WTC11 (cell line): ENCODE measurements at regions not wholly inside any gene's neighbourhood (a gene's known extent, or its start where the extent isn't known, plus 50 kb on each side); places are given as distances from the start of the nearest gene placed in this dataset.

ENCODE experiments used
- CREM ChIP-seq: sonication (generic); formaldehyde crosslinking; IDR thresholded peaks from 2 replicates; pipeline ENCODE4 v1.8.1; 2022; ENCODE audit warnings: mild to moderate bottlenecking, missing genetic modification reagents, moderate library complexity
- ESRRA ChIP-seq: sonication (generic); formaldehyde crosslinking; IDR thresholded peaks from 2 replicates; pipeline ENCODE4 v1.8.1; 2022; ENCODE audit warnings: mild to moderate bottlenecking, missing genetic modification reagents, borderline replicate concordance
- FOXK1 ChIP-seq: sonication (generic); formaldehyde crosslinking; IDR thresholded peaks from 2 replicates; pipeline ENCODE4 v1.8.0; 2022; ENCODE audit warnings: mild to moderate bottlenecking, moderate library complexity, missing genetic modification reagents
- GABPB1 ChIP-seq: sonication (generic); formaldehyde crosslinking; IDR thresholded peaks from 2 replicates; pipeline ENCODE4 v1.8.1; 2023; ENCODE audit warnings: mild to moderate bottlenecking, missing genetic modification reagents
- KAT7 ChIP-seq: sonication (generic); formaldehyde crosslinking; IDR thresholded peaks from 2 replicates; pipeline ENCODE4 v1.8.1; 2023; ENCODE audit warnings: missing genetic modification reagents, mild to moderate bottlenecking, borderline replicate concordance
- NFE2L1 ChIP-seq: sonication (generic); formaldehyde crosslinking; IDR thresholded peaks from 2 replicates; pipeline ENCODE4 v1.8.1; 2023; ENCODE audit warnings: missing genetic modification reagents
- PRDM15 ChIP-seq: sonication (generic); formaldehyde crosslinking; IDR thresholded peaks from 2 replicates; pipeline ENCODE4 v1.8.0; 2022; ENCODE audit warnings: missing genetic modification reagents
- ZNF232 ChIP-seq: sonication (generic); formaldehyde crosslinking; IDR thresholded peaks from 2 replicates; pipeline ENCODE4 v1.8.0; 2022; ENCODE audit warnings: mild to moderate bottlenecking, missing genetic modification reagents
- TF ChIP-seq, protein P1 (sequence below): fragments of 200-600 bp; IDR thresholded peaks from 2 replicates; pipeline ENCODE4 v1.8.0; 2022; ENCODE audit warnings: antibody characterized with exemption
- TF ChIP-seq, protein P2 (sequence below): sonication (generic); formaldehyde crosslinking; IDR thresholded peaks from 2 replicates; pipeline ENCODE4 v1.8.0; 2022; ENCODE audit warnings: mild to moderate bottlenecking, missing genetic modification reagents

GRCh38 chr18:78753240-78753639 lies 226.4 kb upstream of the SALL3 start:
- TF ChIP-seq, protein P1, sequence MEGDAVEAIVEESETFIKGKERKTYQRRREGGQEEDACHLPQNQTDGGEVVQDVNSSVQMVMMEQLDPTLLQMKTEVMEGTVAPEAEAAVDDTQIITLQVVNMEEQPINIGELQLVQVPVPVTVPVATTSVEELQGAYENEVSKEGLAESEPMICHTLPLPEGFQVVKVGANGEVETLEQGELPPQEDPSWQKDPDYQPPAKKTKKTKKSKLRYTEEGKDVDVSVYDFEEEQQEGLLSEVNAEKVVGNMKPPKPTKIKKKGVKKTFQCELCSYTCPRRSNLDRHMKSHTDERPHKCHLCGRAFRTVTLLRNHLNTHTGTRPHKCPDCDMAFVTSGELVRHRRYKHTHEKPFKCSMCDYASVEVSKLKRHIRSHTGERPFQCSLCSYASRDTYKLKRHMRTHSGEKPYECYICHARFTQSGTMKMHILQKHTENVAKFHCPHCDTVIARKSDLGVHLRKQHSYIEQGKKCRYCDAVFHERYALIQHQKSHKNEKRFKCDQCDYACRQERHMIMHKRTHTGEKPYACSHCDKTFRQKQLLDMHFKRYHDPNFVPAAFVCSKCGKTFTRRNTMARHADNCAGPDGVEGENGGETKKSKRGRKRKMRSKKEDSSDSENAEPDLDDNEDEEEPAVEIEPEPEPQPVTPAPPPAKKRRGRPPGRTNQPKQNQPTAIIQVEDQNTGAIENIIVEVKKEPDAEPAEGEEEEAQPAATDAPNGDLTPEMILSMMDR, result no peak
- no peak for TF ChIP-seq GABPB1 (CRISPR knock-in tag)
- TF ChIP-seq ZNF232 (CRISPR knock-in tag), result no peak
- TF ChIP-seq CREM (CRISPR knock-in tag), result no peak
- TF ChIP-seq ESRRA, result no peak
- TF ChIP-seq, protein P2, sequence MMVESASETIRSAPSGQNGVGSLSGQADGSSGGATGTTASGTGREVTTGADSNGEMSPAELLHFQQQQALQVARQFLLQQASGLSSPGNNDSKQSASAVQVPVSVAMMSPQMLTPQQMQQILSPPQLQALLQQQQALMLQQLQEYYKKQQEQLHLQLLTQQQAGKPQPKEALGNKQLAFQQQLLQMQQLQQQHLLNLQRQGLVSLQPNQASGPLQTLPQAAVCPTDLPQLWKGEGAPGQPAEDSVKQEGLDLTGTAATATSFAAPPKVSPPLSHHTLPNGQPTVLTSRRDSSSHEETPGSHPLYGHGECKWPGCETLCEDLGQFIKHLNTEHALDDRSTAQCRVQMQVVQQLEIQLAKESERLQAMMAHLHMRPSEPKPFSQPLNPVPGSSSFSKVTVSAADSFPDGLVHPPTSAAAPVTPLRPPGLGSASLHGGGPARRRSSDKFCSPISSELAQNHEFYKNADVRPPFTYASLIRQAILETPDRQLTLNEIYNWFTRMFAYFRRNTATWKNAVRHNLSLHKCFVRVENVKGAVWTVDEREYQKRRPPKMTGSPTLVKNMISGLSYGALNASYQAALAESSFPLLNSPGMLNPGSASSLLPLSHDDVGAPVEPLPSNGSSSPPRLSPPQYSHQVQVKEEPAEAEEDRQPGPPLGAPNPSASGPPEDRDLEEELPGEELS (CRISPR knock-in tag), result no peak
- TF ChIP-seq KAT7 (CRISPR knock-in tag), result no peak
- no peak for TF ChIP-seq PRDM15 (CRISPR knock-in tag)
- no peak for TF ChIP-seq FOXK1 (CRISPR knock-in tag)
- TF ChIP-seq NFE2L1, result no peak
